ENCODE measurements at regions not wholly inside any gene's neighbourhood (a gene's known extent, or its start where the extent isn't known, plus 50 kb on each side); places are given as distances from the start of the nearest gene placed in this dataset.

- Histone ChIP-seq H3F3A (replicated peaks; ENCODE audit: low read depth) (no peaks in the 10 kb centered on the region), H3K79me2 (replicated peaks; ENCODE audit: insufficient read depth) (no peaks in the 10 kb centered on the region), H3K4me1 (ENCODE audit: insufficient read depth) (no peaks in the 10 kb centered on the region), H3K4me2 (no peak overlapping the region), H3K27ac (ENCODE audit: low read depth) (no peak overlapping the region), H3K36me3 (ENCODE audit: insufficient read depth) (no peaks in the 10 kb centered on the region), H3K4me3 (no peak overlapping the region), H4K20me1 (replicated peaks; ENCODE audit: insufficient read depth) (no peaks in the 10 kb centered on the region), H3K27me3 (ENCODE audit: insufficient read depth) (no peaks in the 10 kb centered on the region), H3K9me2 (ENCODE audit: insufficient read depth) (peaks cover 4% of the 10 kb centered on the region; the same call in 1 of the 2 replicates), H2AFZ (no peak overlapping the region)
- no peak for DNase-seq (ENCODE audit: low spot score)
- no peaks in the 10 kb centered on the region for H3K9me3 Mint-ChIP-seq
- H3K27ac Mint-ChIP-seq = no peak overlapping the region
- H3K4me1 Mint-ChIP-seq = no peaks in the 10 kb centered on the region; the same call in 2 of the 3 replicates
- H3K27me3 Mint-ChIP-seq (ENCODE audit: insufficient read depth, low read depth, poor library complexity) = no peaks in the 10 kb centered on the region
- no peak overlapping the region for H3K4me3 Mint-ChIP-seq
- H3K36me3 Mint-ChIP-seq (ENCODE audit: low read depth) = peaks cover 3% of the 10 kb centered on the region; the same call in 2 of the 3 replicates
- TF ChIP-seq JUNB (IDR thresholded peaks at IDR 0.05; ENCODE audit: unreplicated experiment) (no peak), CREB1 (CRISPR knock-in tag; IDR thresholded peaks at IDR 0.05; ENCODE audit: low read depth) (no peak), STAT1 (IDR thresholded peaks at IDR 0.05; ENCODE audit: unreplicated experiment) (no peak), ZNF331 (CRISPR knock-in tag; IDR thresholded peaks at IDR 0.05; ENCODE audit: low read depth) (no peak), EZH2 (IDR thresholded peaks at IDR 0.05; ENCODE audit: low read depth, unreplicated experiment) (no peak), REST (IDR thresholded peaks at IDR 0.05; ENCODE audit: unreplicated experiment) (no peak), ZNF114 (CRISPR knock-in tag; IDR thresholded peaks at IDR 0.05) (no peak), NANOG (IDR thresholded peaks at IDR 0.05; ENCODE audit: borderline replicate concordance) (no peak)
- ATAC-seq = no peak
Measured at GRCh38 chr20:40156600-40157317, 532.3 kb downstream of the MAFB start.

- Mint-ChIP-seq H3K27ac (no peak overlapping the region), H3K4me3 (no peak overlapping the region), H3K9me3 (no peaks in the 10 kb centered on the region), H3K27me3 (ENCODE audit: insufficient read depth, low read depth, poor library complexity) (peaks cover 3% of the 10 kb centered on the region), H3K4me1 (0 out of 3 replicates have a peak, but pooled peaks cover 3% of the 10 kb centered on the region), H3K36me3 (ENCODE audit: low read depth) (peaks cover 3% of the 10 kb centered on the region; the same call in 2 of the 3 replicates)
- Histone ChIP-seq H2AFZ (no peak overlapping the region), H3K36me3 (ENCODE audit: insufficient read depth) (no peaks in the 10 kb centered on the region; the same call in 1 of the 2 replicates), H3K27ac (ENCODE audit: low read depth) (no peak overlapping the region), H3K79me2 (replicated peaks; ENCODE audit: insufficient read depth) (no peaks in the 10 kb centered on the region), H3K4me1 (ENCODE audit: insufficient read depth) (no peaks in the 10 kb centered on the region), H3K4me3 (no peak overlapping the region), H3F3A (replicated peaks; ENCODE audit: low read depth) (no peaks in the 10 kb centered on the region), H3K9me2 (ENCODE audit: insufficient read depth) (peaks cover 4% of the 10 kb centered on the region; the same call in 1 of the 2 replicates), H4K20me1 (replicated peaks; ENCODE audit: insufficient read depth) (no peaks in the 10 kb centered on the region; the same call in 1 of the 2 replicates), H3K27me3 (ENCODE audit: insufficient read depth) (no peaks in the 10 kb centered on the region), H3K4me2 (no peak overlapping the region)
- DNase-seq (ENCODE audit: low spot score) (no peak), ATAC-seq (no peak)
- TF ChIP-seq ETS1 (IDR thresholded peaks at IDR 0.05) = no peak
- no peak for TF ChIP-seq EZH2 (IDR thresholded peaks at IDR 0.05; ENCODE audit: low read depth, unreplicated experiment)
- no peak for TF ChIP-seq NANOG (IDR thresholded peaks at IDR 0.05; ENCODE audit: borderline replicate concordance)
- TF ChIP-seq EZH2phosphoT487 (IDR thresholded peaks at IDR 0.05; ENCODE audit: unreplicated experiment) = no peak
- no peak for TF ChIP-seq STAT1 (IDR thresholded peaks at IDR 0.05; ENCODE audit: unreplicated experiment)
- no peak for TF ChIP-seq POLR2AphosphoS5 (IDR thresholded peaks at IDR 0.05; ENCODE audit: low read depth)
- TF ChIP-seq ZNF331 (CRISPR knock-in tag; IDR thresholded peaks at IDR 0.05; ENCODE audit: low read depth) = no peak
- TF ChIP-seq REST (IDR thresholded peaks at IDR 0.05; ENCODE audit: unreplicated experiment) = no peak
- no peak for TF ChIP-seq CTCF (conservative IDR thresholded peaks at IDR 0.05; ENCODE audit: low read depth in 2 of 2)
- TF ChIP-seq CREB1 (CRISPR knock-in tag; IDR thresholded peaks at IDR 0.05; ENCODE audit: low read depth) = no peak
- TF ChIP-seq JUNB (IDR thresholded peaks at IDR 0.05; ENCODE audit: unreplicated experiment) = no peak
Measured at GRCh38 chr20:40154514-40154913, 534.5 kb downstream of the MAFB start.
